ENCODE measurements at regions not wholly inside any gene's neighbourhood (a gene's known extent, or its start where the extent isn't known, plus 50 kb on each side); places are given as distances from the start of the nearest gene placed in this dataset.

GRCh38 chr22:49392247-49392646 is 435.4 kb downstream of the BRD1 start (continued):
- no peak for TF ChIP-seq ZBTB49 (tag by site-specific recombination; IDR thresholded peaks at IDR 0.05; ENCODE audit: low read depth)

GRCh38 chr22:49391436-49391835 is 436.2 kb downstream of the BRD1 start:
- H3K9me3 ChIP-seq (ENCODE audit: control insufficient read depth, insufficient read depth, low read depth, low read length) = no peaks in the 10 kb centered on the region
- no peaks in the 10 kb centered on the region for H3K4me1 ChIP-seq (ENCODE audit: control insufficient read depth, insufficient read depth, low read length)
- H3K27ac ChIP-seq (ENCODE audit: extremely low read depth, low read depth, low read length) = no peak overlapping the region
- TF ChIP-seq ZNF248 (tag by site-specific recombination; IDR thresholded peaks at IDR 0.05) = no peak
- no peak for TF ChIP-seq ZNF211 (tag by site-specific recombination; IDR thresholded peaks at IDR 0.05; ENCODE audit: low read depth)
- no peak for TF ChIP-seq ZNF555 (tag by site-specific recombination; conservative IDR thresholded peaks at IDR 0.05)
- TF ChIP-seq ZNF623 (tag by site-specific recombination; IDR thresholded peaks at IDR 0.05) = no peak
- TF ChIP-seq EGR2 (tag by site-specific recombination; IDR thresholded peaks at IDR 0.05; ENCODE audit: low read depth) = no peak
- no peak for TF ChIP-seq ZNF433 (tag by site-specific recombination; IDR thresholded peaks at IDR 0.05; ENCODE audit: low read depth)
- no peak for TF ChIP-seq ZNF121 (tag by site-specific recombination; IDR thresholded peaks at IDR 0.05)
- TF ChIP-seq, protein P1, sequence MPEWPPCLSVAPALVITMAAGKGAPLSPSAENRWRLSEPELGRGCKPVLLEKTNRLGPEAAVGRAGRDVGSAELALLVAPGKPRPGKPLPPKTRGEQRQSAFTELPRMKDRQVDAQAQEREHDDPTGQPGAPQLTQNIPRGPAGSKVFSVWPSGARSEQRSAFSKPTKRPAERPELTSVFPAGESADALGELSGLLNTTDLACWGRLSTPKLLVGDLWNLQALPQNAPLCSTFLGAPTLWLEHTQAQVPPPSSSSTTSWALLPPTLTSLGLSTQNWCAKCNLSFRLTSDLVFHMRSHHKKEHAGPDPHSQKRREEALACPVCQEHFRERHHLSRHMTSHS (tag by site-specific recombination; IDR thresholded peaks at IDR 0.05) = no peak
- no peak for TF ChIP-seq ZNF169 (tag by site-specific recombination; IDR thresholded peaks at IDR 0.05)
- no peak for TF ChIP-seq ZBTB17 (tag by site-specific recombination; IDR thresholded peaks at IDR 0.05)
- no peak for TF ChIP-seq ZFP69B (tag by site-specific recombination; IDR thresholded peaks at IDR 0.05)
- TF ChIP-seq ZNF621 (tag by site-specific recombination; IDR thresholded peaks at IDR 0.05) = no peak
- TF ChIP-seq ZNF654 (tag by site-specific recombination; IDR thresholded peaks at IDR 0.05; ENCODE audit: low read depth) = no peak
- TF ChIP-seq, protein P2, sequence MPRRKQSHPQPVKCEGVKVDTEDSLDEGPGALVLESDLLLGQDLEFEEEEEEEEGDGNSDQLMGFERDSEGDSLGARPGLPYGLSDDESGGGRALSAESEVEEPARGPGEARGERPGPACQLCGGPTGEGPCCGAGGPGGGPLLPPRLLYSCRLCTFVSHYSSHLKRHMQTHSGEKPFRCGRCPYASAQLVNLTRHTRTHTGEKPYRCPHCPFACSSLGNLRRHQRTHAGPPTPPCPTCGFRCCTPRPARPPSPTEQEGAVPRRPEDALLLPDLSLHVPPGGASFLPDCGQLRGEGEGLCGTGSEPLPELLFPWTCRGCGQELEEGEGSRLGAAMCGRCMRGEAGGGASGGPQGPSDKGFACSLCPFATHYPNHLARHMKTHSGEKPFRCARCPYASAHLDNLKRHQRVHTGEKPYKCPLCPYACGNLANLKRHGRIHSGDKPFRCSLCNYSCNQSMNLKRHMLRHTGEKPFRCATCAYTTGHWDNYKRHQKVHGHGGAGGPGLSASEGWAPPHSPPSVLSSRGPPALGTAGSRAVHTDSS (tag by site-specific recombination; IDR thresholded peaks at IDR 0.05) = no peak
- TF ChIP-seq, protein P3, sequence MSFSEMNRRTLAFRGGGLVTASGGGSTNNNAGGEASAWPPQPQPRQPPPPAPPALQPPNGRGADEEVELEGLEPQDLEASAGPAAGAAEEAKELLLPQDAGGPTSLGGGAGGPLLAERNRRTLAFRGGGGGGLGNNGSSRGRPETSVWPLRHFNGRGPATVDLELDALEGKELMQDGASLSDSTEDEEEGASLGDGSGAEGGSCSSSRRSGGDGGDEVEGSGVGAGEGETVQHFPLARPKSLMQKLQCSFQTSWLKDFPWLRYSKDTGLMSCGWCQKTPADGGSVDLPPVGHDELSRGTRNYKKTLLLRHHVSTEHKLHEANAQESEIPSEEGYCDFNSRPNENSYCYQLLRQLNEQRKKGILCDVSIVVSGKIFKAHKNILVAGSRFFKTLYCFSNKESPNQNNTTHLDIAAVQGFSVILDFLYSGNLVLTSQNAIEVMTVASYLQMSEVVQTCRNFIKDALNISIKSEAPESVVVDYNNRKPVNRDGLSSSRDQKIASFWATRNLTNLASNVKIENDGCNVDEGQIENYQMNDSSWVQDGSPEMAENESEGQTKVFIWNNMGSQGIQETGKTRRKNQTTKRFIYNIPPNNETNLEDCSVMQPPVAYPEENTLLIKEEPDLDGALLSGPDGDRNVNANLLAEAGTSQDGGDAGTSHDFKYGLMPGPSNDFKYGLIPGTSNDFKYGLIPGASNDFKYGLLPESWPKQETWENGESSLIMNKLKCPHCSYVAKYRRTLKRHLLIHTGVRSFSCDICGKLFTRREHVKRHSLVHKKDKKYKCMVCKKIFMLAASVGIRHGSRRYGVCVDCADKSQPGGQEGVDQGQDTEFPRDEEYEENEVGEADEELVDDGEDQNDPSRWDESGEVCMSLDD (tag by site-specific recombination; IDR thresholded peaks at IDR 0.05) = no peak
- no peak for TF ChIP-seq ZNF394 (tag by site-specific recombination; IDR thresholded peaks at IDR 0.05; ENCODE audit: borderline replicate concordance)
- TF ChIP-seq ZXDB (tag by site-specific recombination; IDR thresholded peaks at IDR 0.05) = no peak
- no peak for TF ChIP-seq ZNF830 (tag by site-specific recombination; IDR thresholded peaks at IDR 0.05; ENCODE audit: low read depth)
- TF ChIP-seq HOXD13 (CRISPR knock-in tag; IDR thresholded peaks at IDR 0.05; ENCODE audit: borderline replicate concordance) = no peak
- TF ChIP-seq ZNF335 (tag by site-specific recombination; conservative IDR thresholded peaks at IDR 0.05) = no peak
- POLR2A ChIA-PET = no interaction called here
- H3K4me3 ChIP-seq (ENCODE audit: low read depth, low read length) = no peak overlapping the region
- CTCF ChIA-PET = no interaction called here
- no peaks in the 10 kb centered on the region for H3K36me3 ChIP-seq (ENCODE audit: control insufficient read depth in 2 of 2, insufficient read depth in 1 of 2, low read length in 2 of 2)
